ENCODE measurements at regions not wholly inside any gene's neighbourhood (a gene's known extent, or its start where the extent isn't known, plus 50 kb on each side); places are given as distances from the start of the nearest gene placed in this dataset.

DNA sequence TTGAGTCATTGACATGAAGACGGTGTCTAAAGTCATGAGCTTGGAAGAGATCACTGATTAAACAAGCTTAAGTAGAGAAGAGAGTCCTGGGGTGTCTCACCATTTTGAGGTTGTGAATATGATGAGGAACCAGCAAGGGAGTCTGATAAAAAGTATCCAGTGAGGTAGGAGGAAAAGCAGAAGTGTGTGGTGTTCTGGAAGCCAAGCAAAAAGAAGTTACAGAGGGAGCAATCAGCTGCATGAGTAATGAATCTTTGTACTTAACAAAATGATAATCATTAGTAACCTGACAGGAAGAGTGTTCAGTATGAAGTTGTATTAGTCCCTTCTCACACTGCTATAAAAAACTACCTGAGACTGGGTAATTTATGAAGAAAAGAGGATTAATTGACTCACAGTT, 131.3 kb downstream of the C11orf87 start:
- intact Hi-C loops (cut with micrococcal nuclease), result no loop called here
- ChIA-PET CTCF (ENCODE audit: partially characterized antibody) (no interaction called here), POLR2A (ENCODE audit: partially characterized antibody) (no interaction called here)

GRCh38 chr11:109554951-109555350, 133.0 kb downstream of the C11orf87 start:
- no peaks in the 10 kb centered on the region for H3K27me3 ChIP-seq (ENCODE audit: insufficient read depth, low read length)
- no peaks in the 10 kb centered on the region for H3K36me3 ChIP-seq (ENCODE audit: insufficient read depth, low read length)
- POLR2A ChIA-PET (ENCODE audit: partially characterized antibody), result no interaction called here
- H3K4me3 Mint-ChIP-seq, result no peak overlapping the region
- intact Hi-C loops (cut with micrococcal nuclease), result no loop called here
- H3K36me3 Mint-ChIP-seq, result no peaks in the 10 kb centered on the region
- H3K27ac Mint-ChIP-seq, result no peak overlapping the region
- no peak overlapping the region for H3K27ac ChIP-seq (ENCODE audit: low read depth, low read length)
- CTCF ChIA-PET (ENCODE audit: partially characterized antibody), result no interaction called here
- H3K27me3 Mint-ChIP-seq, result no peaks in the 10 kb centered on the region
- H3K4me3 ChIP-seq (ENCODE audit: low read length in 2 of 2), result no peak overlapping the region
- no peaks in the 10 kb centered on the region for H3K4me1 Mint-ChIP-seq
- peaks cover 0 to 7% (median 4%) of the 10 kb centered on the region in 8 donors for H3K9me3 Mint-ChIP-seq
- no peaks in the 10 kb centered on the region for H3K9me3 ChIP-seq (ENCODE audit: control insufficient read depth in 1 of 2, low read length in 2 of 2)
- H3K4me1 ChIP-seq (ENCODE audit: insufficient read depth, low read length), result no peaks in the 10 kb centered on the region
- no peak for DNase-seq

More for the DNA sequence above, 131.3 kb downstream of the C11orf87 start:
- H3K27me3 ChIP-seq (ENCODE audit: insufficient read depth, low read length), result no peaks in the 10 kb centered on the region
- H3K36me3 Mint-ChIP-seq, result no peaks in the 10 kb centered on the region
- H3K27me3 Mint-ChIP-seq, result no peaks in the 10 kb centered on the region
- no peaks in the 10 kb centered on the region for H3K9me3 ChIP-seq (ENCODE audit: control insufficient read depth in 1 of 2, low read length in 2 of 2)
- peaks cover 0 to 9% (median 2%) of the 10 kb centered on the region in 8 donors for H3K9me3 Mint-ChIP-seq
- H3K4me3 Mint-ChIP-seq, result no peak overlapping the region
- no peak overlapping the region for H3K4me3 ChIP-seq (ENCODE audit: low read length in 2 of 2)
- no peak overlapping the region for H3K27ac ChIP-seq (ENCODE audit: low read depth, low read length)
- no peak for DNase-seq
- no peak overlapping the region for H3K27ac Mint-ChIP-seq
- H3K36me3 ChIP-seq (ENCODE audit: insufficient read depth, low read length), result no peaks in the 10 kb centered on the region
- no peaks in the 10 kb centered on the region for H3K4me1 Mint-ChIP-seq
- no peaks in the 10 kb centered on the region for H3K4me1 ChIP-seq (ENCODE audit: insufficient read depth, low read length)

DNA sequence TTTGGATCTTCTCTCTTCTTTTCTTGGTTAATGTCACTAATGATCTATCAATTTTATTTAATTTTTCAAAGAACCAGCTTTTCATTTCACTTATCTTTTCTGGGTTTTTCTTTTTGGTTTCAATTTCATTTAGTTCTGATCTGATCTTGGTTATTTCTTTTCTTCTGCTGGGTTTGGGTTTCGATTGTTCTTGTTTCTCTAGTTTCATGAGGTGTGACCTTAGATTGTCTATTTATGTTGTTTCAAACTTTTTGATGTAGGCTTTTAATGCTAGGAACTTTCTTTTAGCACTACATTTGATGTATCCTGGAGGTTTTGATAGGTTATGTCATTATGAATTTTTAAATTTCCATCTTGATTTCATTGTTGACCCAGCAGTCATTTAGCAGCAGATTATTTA, 142.3 kb downstream of the C11orf87 start:
- H3K27ac Mint-ChIP-seq, result no peak overlapping the region
- ChIA-PET POLR2A (ENCODE audit: partially characterized antibody) (no interaction called here), CTCF (ENCODE audit: partially characterized antibody) (no interaction called here)
- H3K36me3 Mint-ChIP-seq, result no peaks in the 10 kb centered on the region
- Histone ChIP-seq H3K9me3 (ENCODE audit: control insufficient read depth in 1 of 2, low read length in 2 of 2) (no peaks in the 10 kb centered on the region), H3K27me3 (ENCODE audit: insufficient read depth, low read length) (no peaks in the 10 kb centered on the region), H3K4me1 (ENCODE audit: insufficient read depth, low read length) (no peaks in the 10 kb centered on the region), H3K36me3 (ENCODE audit: insufficient read depth, low read length) (no peaks in the 10 kb centered on the region), H3K27ac (ENCODE audit: low read depth, low read length) (no peak overlapping the region), H3K4me3 (ENCODE audit: low read length in 2 of 2) (no peak overlapping the region)
- DNase-seq, result no peak
- H3K9me3 Mint-ChIP-seq, result peaks cover 0 to 24% (median 10%) of the 10 kb centered on the region in 8 donors
- no peak overlapping the region for H3K4me3 Mint-ChIP-seq
- intact Hi-C loops (cut with micrococcal nuclease), result no loop called here
- H3K4me1 Mint-ChIP-seq, result no peaks in the 10 kb centered on the region
- H3K27me3 Mint-ChIP-seq, result no peaks in the 10 kb centered on the region

DNA sequence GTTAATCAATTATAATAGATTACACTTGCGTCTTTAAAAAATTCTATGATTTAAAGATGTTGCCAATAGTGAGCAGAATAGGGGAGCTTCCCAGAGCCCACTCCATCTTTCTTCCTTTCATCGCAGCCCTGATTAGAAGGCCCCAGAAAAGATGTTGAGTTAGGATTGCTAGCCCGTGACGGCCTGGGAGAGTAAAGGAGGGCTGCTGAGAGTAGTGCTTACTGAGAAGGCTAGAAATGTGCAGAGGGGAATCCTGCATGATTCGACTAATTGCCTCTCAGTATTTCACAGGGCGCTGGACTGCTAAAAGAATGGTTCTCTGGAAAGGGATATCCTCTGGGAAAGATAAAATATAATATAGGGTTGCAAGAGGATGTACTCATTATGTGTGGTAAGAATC, 160.5 kb downstream of the C11orf87 start:
- Histone ChIP-seq H3K9me3 (ENCODE audit: control insufficient read depth in 1 of 2, low read length in 2 of 2) (no peaks in the 10 kb centered on the region), H3K4me3 (ENCODE audit: low read length in 2 of 2) (no peak overlapping the region), H3K4me1 (ENCODE audit: insufficient read depth, low read length) (no peaks in the 10 kb centered on the region), H3K27me3 (ENCODE audit: insufficient read depth, low read length) (no peaks in the 10 kb centered on the region), H3K36me3 (ENCODE audit: insufficient read depth, low read length) (no peaks in the 10 kb centered on the region), H3K27ac (ENCODE audit: low read depth, low read length) (no peak overlapping the region)
- intact Hi-C loops (cut with micrococcal nuclease), result no loop called here
- ChIA-PET POLR2A (ENCODE audit: partially characterized antibody) (no interaction called here), CTCF (ENCODE audit: partially characterized antibody) (no interaction called here)
- DNase-seq, result no peak
- Mint-ChIP-seq H3K4me3 (no peak overlapping the region), H3K4me1 (no peaks in the 10 kb centered on the region), H3K27me3 (no peaks in the 10 kb centered on the region), H3K36me3 (no peaks in the 10 kb centered on the region), H3K9me3 (peaks cover 0 to 5% (median 3%) of the 10 kb centered on the region in 8 donors), H3K27ac (no peak overlapping the region)

DNA sequence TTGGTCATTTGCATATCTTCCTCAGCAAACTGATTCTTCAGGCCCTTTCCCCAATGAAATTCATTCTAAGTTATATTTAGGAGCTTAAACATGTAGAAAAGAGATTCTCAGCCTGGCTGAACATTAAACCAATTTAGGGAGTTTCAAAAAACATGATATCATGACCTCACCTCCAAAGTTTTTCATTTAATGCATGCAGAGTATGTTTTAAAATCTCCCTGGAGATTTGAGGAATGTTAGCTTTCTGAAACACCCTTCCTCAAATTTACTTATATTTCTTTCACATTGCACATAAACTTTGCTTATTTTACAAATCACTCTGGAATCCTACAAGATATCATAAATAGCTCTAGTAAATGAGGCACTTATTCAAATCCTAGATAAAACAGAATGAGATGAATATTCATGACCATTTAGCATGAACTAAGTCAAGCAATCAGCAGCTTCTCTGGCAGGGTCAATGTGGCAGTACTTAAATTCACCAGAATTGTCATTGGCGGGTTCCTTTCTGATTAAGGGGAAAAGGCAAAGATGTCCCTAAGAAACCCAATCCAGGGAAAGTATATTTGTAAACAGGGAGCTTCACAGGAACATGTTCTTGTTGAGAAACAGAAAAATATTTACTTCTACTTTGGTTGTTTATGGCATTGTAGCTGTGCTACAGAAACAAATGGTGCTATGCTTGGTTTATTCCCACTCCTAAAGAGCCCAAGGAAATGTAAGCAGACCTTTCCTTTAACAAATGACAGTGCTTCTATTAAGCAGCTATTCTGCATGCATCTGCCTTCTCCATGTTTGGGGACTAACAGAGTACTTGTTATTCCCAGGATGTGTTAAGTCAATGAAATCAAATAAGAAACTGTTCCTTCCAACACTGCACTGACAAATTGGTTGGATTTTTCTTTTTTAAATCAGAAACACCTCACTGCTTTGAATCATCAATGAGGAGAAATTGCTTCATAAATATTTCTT, 162.3 kb downstream of the C11orf87 start:
- Histone ChIP-seq H3K4me1 (ENCODE audit: insufficient read depth, low read length) (no peaks in the 10 kb centered on the region), H3K27me3 (ENCODE audit: insufficient read depth, low read length) (no peaks in the 10 kb centered on the region), H3K9me3 (ENCODE audit: control insufficient read depth in 1 of 2, low read length in 2 of 2) (no peaks in the 10 kb centered on the region), H3K36me3 (ENCODE audit: insufficient read depth, low read length) (no peaks in the 10 kb centered on the region), H3K4me3 (ENCODE audit: low read length in 2 of 2) (no peak overlapping the region), H3K27ac (ENCODE audit: low read depth, low read length) (no peak overlapping the region)
- no peaks in the 10 kb centered on the region for H3K27me3 Mint-ChIP-seq
- no peak overlapping the region for H3K4me3 Mint-ChIP-seq
- POLR2A ChIA-PET (ENCODE audit: partially characterized antibody), result no interaction called here
- peaks cover 0 to 5% (median 3%) of the 10 kb centered on the region in 8 donors for H3K9me3 Mint-ChIP-seq
- CTCF ChIA-PET (ENCODE audit: partially characterized antibody), result no interaction called here
- no peaks in the 10 kb centered on the region for H3K4me1 Mint-ChIP-seq
- no peak overlapping the region for H3K27ac Mint-ChIP-seq
- intact Hi-C loops (cut with micrococcal nuclease), result no loop called here
- no peak for DNase-seq
- H3K36me3 Mint-ChIP-seq, result no peaks in the 10 kb centered on the region

DNA sequence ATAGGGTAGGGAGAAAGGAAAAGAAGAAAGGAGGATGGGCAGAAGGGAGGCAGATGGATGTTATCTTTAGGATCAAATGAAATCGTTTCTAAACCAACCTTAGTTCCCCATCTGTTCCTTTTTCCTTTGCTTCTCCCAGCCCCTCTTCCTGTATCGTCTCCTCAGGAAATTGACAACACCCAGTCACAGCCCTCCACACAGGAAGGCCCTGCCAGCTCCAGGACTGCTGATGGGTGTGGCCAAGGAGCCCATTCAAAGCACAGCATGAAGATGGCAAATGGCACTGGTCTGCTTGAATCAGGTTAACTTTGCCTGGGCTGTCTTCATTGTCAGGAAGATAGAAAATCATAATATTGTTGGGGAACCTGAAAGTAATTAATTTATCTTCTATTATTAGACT, 164.8 kb downstream of the C11orf87 start:
- no peaks in the 10 kb centered on the region for H3K36me3 Mint-ChIP-seq
- no peak overlapping the region for H3K4me3 Mint-ChIP-seq
- no peak overlapping the region for H3K27ac ChIP-seq (ENCODE audit: low read depth, low read length)
- no peaks in the 10 kb centered on the region for H3K4me1 Mint-ChIP-seq
- ChIA-PET POLR2A (ENCODE audit: partially characterized antibody) (no interaction called here), CTCF (ENCODE audit: partially characterized antibody) (no interaction called here)
- H3K9me3 Mint-ChIP-seq, result peaks cover 0 to 5% (median 2%) of the 10 kb centered on the region in 8 donors
- H3K4me1 ChIP-seq (ENCODE audit: insufficient read depth, low read length), result no peaks in the 10 kb centered on the region
- no peaks in the 10 kb centered on the region for H3K9me3 ChIP-seq (ENCODE audit: control insufficient read depth in 1 of 2, low read length in 2 of 2)
- no peak for DNase-seq
- intact Hi-C loops (cut with micrococcal nuclease), result no loop called here
- H3K27ac Mint-ChIP-seq, result no peak overlapping the region
- no peak overlapping the region for H3K4me3 ChIP-seq (ENCODE audit: low read length in 2 of 2)
- H3K27me3 Mint-ChIP-seq, result no peaks in the 10 kb centered on the region
- H3K36me3 ChIP-seq (ENCODE audit: insufficient read depth, low read length), result no peaks in the 10 kb centered on the region
- no peaks in the 10 kb centered on the region for H3K27me3 ChIP-seq (ENCODE audit: insufficient read depth, low read length)

DNA sequence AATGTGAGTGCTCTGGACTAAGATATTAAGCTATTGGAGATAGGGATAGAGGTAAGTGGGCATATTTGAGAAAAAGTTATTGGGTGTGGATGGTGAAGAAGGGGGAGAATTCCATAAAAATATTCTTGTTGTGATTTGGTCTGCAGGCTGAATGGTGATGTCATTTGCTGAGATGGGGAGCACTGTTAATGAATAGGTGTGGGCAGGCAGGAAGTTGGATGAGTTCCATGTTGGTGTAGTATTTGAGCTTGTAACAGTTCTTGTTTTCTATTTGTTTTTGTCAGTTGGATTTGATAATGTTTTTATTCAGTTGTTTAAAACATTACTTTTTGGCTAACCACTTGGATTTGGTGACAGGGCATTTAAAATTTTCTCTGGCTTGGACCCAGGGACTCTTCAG, 168.8 kb downstream of the C11orf87 start:
- H3K27ac Mint-ChIP-seq, result no peak overlapping the region
- DNase-seq, result no peak
- no peaks in the 10 kb centered on the region for H3K9me3 ChIP-seq (ENCODE audit: control insufficient read depth in 1 of 2, low read length in 2 of 2)
- H3K27ac ChIP-seq (ENCODE audit: low read depth, low read length), result no peak overlapping the region
- ChIA-PET CTCF (ENCODE audit: partially characterized antibody) (no interaction called here), POLR2A (ENCODE audit: partially characterized antibody) (no interaction called here)
- H3K27me3 Mint-ChIP-seq, result no peaks in the 10 kb centered on the region
- H3K9me3 Mint-ChIP-seq, result peaks cover 0 to 8% (median 2%) of the 10 kb centered on the region in 8 donors
- intact Hi-C loops (cut with micrococcal nuclease), result no loop called here
- H3K36me3 ChIP-seq (ENCODE audit: insufficient read depth, low read length), result no peaks in the 10 kb centered on the region
- no peaks in the 10 kb centered on the region for H3K4me1 Mint-ChIP-seq
- H3K4me1 ChIP-seq (ENCODE audit: insufficient read depth, low read length), result no peaks in the 10 kb centered on the region
- H3K27me3 ChIP-seq (ENCODE audit: insufficient read depth, low read length), result no peaks in the 10 kb centered on the region
- no peak overlapping the region for H3K4me3 Mint-ChIP-seq
- no peaks in the 10 kb centered on the region for H3K36me3 Mint-ChIP-seq
- H3K4me3 ChIP-seq (ENCODE audit: low read length in 2 of 2), result no peak overlapping the region

All from CD4-positive, alpha-beta memory T cell (primary cell).